MG63 (cell line): ENCODE measurements at regions not wholly inside any gene's neighbourhood (a gene's known extent, or its start where the extent isn't known, plus 50 kb on each side); places are given as distances from the start of the nearest gene placed in this dataset.
"Not testable (repeated sequence)": the region's sequence is repeated elsewhere in the genome, so short reads cannot be mapped to it uniquely, and the experiment has no call there.

ENCODE experiments used
- DNase-seq: peaks from one replicate; pipeline ENCODE4 v3.0.0-alpha.2; 2020
- H3K27me3 ChIP-seq: fragments of 250-450 bp; sonication (Bioruptor Pico); 2 replicates; pipeline ENCODE4 v1.5.1; 2020; ENCODE audit warnings: mild to moderate bottlenecking, moderate library complexity
- H3K36me3 ChIP-seq: fragments of 250-450 bp; sonication (Bioruptor Pico); 2 replicates; pipeline ENCODE4 v1.5.1; 2020; ENCODE audit warnings: mild to moderate bottlenecking, moderate library complexity
- H3K4me3 ChIP-seq: fragments of 250-450 bp; sonication (Bioruptor Pico); 2 replicates; pipeline ENCODE4 v1.5.1; 2020; ENCODE audit warnings: mild to moderate bottlenecking, moderate library complexity
- H3K9me3 ChIP-seq: fragments of 250-450 bp; sonication (Bioruptor Pico); 2 replicates; pipeline ENCODE4 v1.5.1; 2020; ENCODE audit warnings: mild to moderate bottlenecking, moderate library complexity

- Histone ChIP-seq H3K4me3 (no peak overlapping the region), H3K36me3 (no peaks in the 10 kb centered on the region), H3K27me3 (no peaks in the 10 kb centered on the region), H3K9me3 (no peaks in the 10 kb centered on the region)
- no peak for DNase-seq
These were observed 63.1 kb upstream of the NDN start for GRCh38 chr15:23750179-23750578.

GRCh38 chr15:23750776-23751175 is 63.7 kb upstream of the NDN start:
- DNase-seq, result no peak
- H3K27me3 ChIP-seq, result no peaks in the 10 kb centered on the region
- no peak overlapping the region for H3K4me3 ChIP-seq
- no peaks in the 10 kb centered on the region for H3K9me3 ChIP-seq
- no peaks in the 10 kb centered on the region for H3K36me3 ChIP-seq

GRCh38 chr15:23753248-23753647 is 66.1 kb upstream of the NDN start:
- H3K27me3 ChIP-seq, result no peaks in the 10 kb centered on the region
- DNase-seq, result no peak
- no peaks in the 10 kb centered on the region for H3K9me3 ChIP-seq
- no peaks in the 10 kb centered on the region for H3K36me3 ChIP-seq
- no peak overlapping the region for H3K4me3 ChIP-seq

GRCh38 chr15:23758891-23759290 is 71.8 kb upstream of the NDN start:
- DNase-seq, result no peak
- Histone ChIP-seq H3K27me3 (no peaks in the 10 kb centered on the region), H3K36me3 (no peaks in the 10 kb centered on the region), H3K9me3 (no peaks in the 10 kb centered on the region), H3K4me3 (no peak overlapping the region)

- Histone ChIP-seq H3K9me3 (no peaks in the 10 kb centered on the region), H3K27me3 (no peaks in the 10 kb centered on the region), H3K4me3 (no peak overlapping the region), H3K36me3 (no peaks in the 10 kb centered on the region)
- DNase-seq, result no peak
These were observed 72.9 kb upstream of the NDN start for GRCh38 chr15:23760024-23760423.

- no peaks in the 10 kb centered on the region for H3K9me3 ChIP-seq
- no peaks in the 10 kb centered on the region for H3K27me3 ChIP-seq
- DNase-seq, result no peak
- no peaks in the 10 kb centered on the region for H3K36me3 ChIP-seq
- H3K4me3 ChIP-seq, result no peak overlapping the region
These were observed 74.3 kb upstream of the NDN start for GRCh38 chr15:23761386-23761785.

GRCh38 chr15:23762026-23762425 is 74.9 kb upstream of the NDN start:
- Histone ChIP-seq H3K9me3 (no peaks in the 10 kb centered on the region), H3K36me3 (no peaks in the 10 kb centered on the region), H3K4me3 (no peak overlapping the region), H3K27me3 (no peaks in the 10 kb centered on the region)
- DNase-seq, result no peak

GRCh38 chr15:23763021-23763420 is 75.9 kb upstream of the NDN start:
- H3K27me3 ChIP-seq, result no peaks in the 10 kb centered on the region
- no peaks in the 10 kb centered on the region for H3K36me3 ChIP-seq

GRCh38 chr15:23764306-23764705 is 77.2 kb upstream of the NDN start:
- Histone ChIP-seq H3K4me3 (no peak overlapping the region), H3K36me3 (no peaks in the 10 kb centered on the region), H3K9me3 (no peaks in the 10 kb centered on the region), H3K27me3 (no peaks in the 10 kb centered on the region)
- DNase-seq, result no peak

More at GRCh38 chr15:23763021-23763420, 75.9 kb upstream of the NDN start:
- no peak for DNase-seq
- H3K4me3 ChIP-seq, result no peak overlapping the region
- no peaks in the 10 kb centered on the region for H3K9me3 ChIP-seq

- no peak for DNase-seq
- no peak overlapping the region for H3K4me3 ChIP-seq
- H3K36me3 ChIP-seq, result no peaks in the 10 kb centered on the region
- H3K9me3 ChIP-seq, result no peaks in the 10 kb centered on the region
- no peaks in the 10 kb centered on the region for H3K27me3 ChIP-seq
These were observed 77.6 kb upstream of the NDN start for GRCh38 chr15:23764716-23765115.

GRCh38 chr15:23766779-23767178 is 79.7 kb upstream of the NDN start:
- not testable (repeated sequence) for H3K9me3 ChIP-seq, H3K4me3 ChIP-seq, H3K27me3 ChIP-seq, DNase-seq, H3K36me3 ChIP-seq

- Histone ChIP-seq H3K27me3 (no peaks in the 10 kb centered on the region), H3K36me3 (no peaks in the 10 kb centered on the region), H3K4me3 (no peak overlapping the region), H3K9me3 (no peaks in the 10 kb centered on the region)
- DNase-seq, result no peak
These were observed 86.0 kb upstream of the NDN start for GRCh38 chr15:23773093-23773492.

- Histone ChIP-seq H3K27me3 (no peaks in the 10 kb centered on the region), H3K9me3 (no peaks in the 10 kb centered on the region), H3K4me3 (no peak overlapping the region), H3K36me3 (no peaks in the 10 kb centered on the region)
- no peak for DNase-seq
These were observed 100.4 kb upstream of the NDN start for GRCh38 chr15:23787346-23788105.

GRCh38 chr15:23793191-23793680 is 106.1 kb upstream of the NDN start:
- Histone ChIP-seq H3K9me3 (no peaks in the 10 kb centered on the region), H3K36me3 (no peaks in the 10 kb centered on the region), H3K4me3 (no peak overlapping the region), H3K27me3 (no peaks in the 10 kb centered on the region)
- no peak for DNase-seq

GRCh38 chr15:23797747-23798446 is 110.8 kb upstream of the NDN start:
- no peak for DNase-seq
- Histone ChIP-seq H3K27me3 (no peaks in the 10 kb centered on the region), H3K4me3 (no peak overlapping the region), H3K36me3 (no peaks in the 10 kb centered on the region), H3K9me3 (no peaks in the 10 kb centered on the region)

- Histone ChIP-seq H3K36me3 (no peaks in the 10 kb centered on the region), H3K27me3 (no peaks in the 10 kb centered on the region)
- no peak for DNase-seq
These were observed 114.8 kb upstream of the NDN start for GRCh38 chr15:23801881-23802280.

GRCh38 chr15:23802896-23803435 is 115.9 kb upstream of the NDN start:
- not testable (repeated sequence) for H3K4me3 ChIP-seq, DNase-seq, H3K36me3 ChIP-seq, H3K27me3 ChIP-seq, H3K9me3 ChIP-seq

More at GRCh38 chr15:23801881-23802280, 114.8 kb upstream of the NDN start:
- no peaks in the 10 kb centered on the region for H3K9me3 ChIP-seq
- H3K4me3 ChIP-seq, result no peak overlapping the region

- no peak overlapping the region for H3K4me3 ChIP-seq
- DNase-seq, result no peak
- H3K36me3 ChIP-seq, result no peaks in the 10 kb centered on the region
- no peaks in the 10 kb centered on the region for H3K9me3 ChIP-seq
- no peaks in the 10 kb centered on the region for H3K27me3 ChIP-seq
These were observed 119.9 kb upstream of the NDN start for GRCh38 chr15:23806980-23807379.
